GM18868 (cell line): ENCODE measurements at regions not wholly inside any gene's neighbourhood (a gene's known extent, or its start where the extent isn't known, plus 50 kb on each side); places are given as distances from the start of the nearest gene placed in this dataset.
"Not testable (repeated sequence)": the region's sequence is repeated elsewhere in the genome, so short reads cannot be mapped to it uniquely, and the experiment has no call there.

ENCODE experiments used
- ATAC-seq: cut with Tn5 transposase; IDR thresholded peaks from one replicate; pipeline ENCODE4 v1.9.1; 2021; ENCODE audit warnings: mild to moderate bottlenecking, moderate library complexity; ENCODE audit not compliant: unreplicated experiment

GRCh38 chr6:67922588-67922987 is 712.5 kb upstream of the ADGRB3 start:
- not testable (repeated sequence) for ATAC-seq

GRCh38 chr6:67920040-67920439 is 715.0 kb upstream of the ADGRB3 start:
- not testable (repeated sequence) for ATAC-seq

GRCh38 chr6:67916399-67916798 is 718.7 kb upstream of the ADGRB3 start:
- no peak for ATAC-seq

GRCh38 chr6:67914419-67914818 is 720.7 kb upstream of the ADGRB3 start:
- ATAC-seq: no peak

GRCh38 chr6:67909354-67909753 is 725.7 kb upstream of the ADGRB3 start:
- no peak for ATAC-seq

GRCh38 chr6:67908379-67908778 is 726.7 kb upstream of the ADGRB3 start:
- no peak for ATAC-seq

- ATAC-seq: not testable (repeated sequence)
Measured at GRCh38 chr6:67904735-67905134, 730.3 kb upstream of the ADGRB3 start.

- ATAC-seq: no peak
Measured at GRCh38 chr6:67898875-67899274, 736.2 kb upstream of the ADGRB3 start.

- no peak for ATAC-seq
Measured at GRCh38 chr6:67897998-67898607, 737.0 kb upstream of the ADGRB3 start.

GRCh38 chr6:67896476-67896875 is 738.6 kb upstream of the ADGRB3 start:
- no peak for ATAC-seq

- ATAC-seq: no peak
Measured at GRCh38 chr6:67889682-67889995, 745.4 kb upstream of the ADGRB3 start.

GRCh38 chr6:67888886-67889681 is 746.0 kb upstream of the ADGRB3 start:
- ATAC-seq: no peak

GRCh38 chr6:67888546-67888885 is 746.6 kb upstream of the ADGRB3 start:
- no peak for ATAC-seq

GRCh38 chr6:67887747-67888545 is 747.1 kb upstream of the ADGRB3 start:
- no peak for ATAC-seq

- no peak for ATAC-seq
Measured at GRCh38 chr6:67887419-67887746, 747.7 kb upstream of the ADGRB3 start.

- no peak for ATAC-seq
Measured at GRCh38 chr6:67886840-67887292, 748.2 kb upstream of the ADGRB3 start.

- ATAC-seq: no peak
Measured at GRCh38 chr6:67886036-67886707, 748.9 kb upstream of the ADGRB3 start.

- ATAC-seq: no peak
Measured at GRCh38 chr6:67885081-67886033, 749.7 kb upstream of the ADGRB3 start.

- ATAC-seq: no peak
Measured at GRCh38 chr6:67884442-67884841, 750.6 kb upstream of the ADGRB3 start.
